ENCODE measurements at regions not wholly inside any gene's neighbourhood (a gene's known extent, or its start where the extent isn't known, plus 50 kb on each side); places are given as distances from the start of the nearest gene placed in this dataset.
"Not testable (repeated sequence)": the region's sequence is repeated elsewhere in the genome, so short reads cannot be mapped to it uniquely, and the experiment has no call there.

GRCh38 chr13:111702059-111702458 lies 364.9 kb upstream of the SOX1 start:
- not testable (repeated sequence) for DNase-seq
